Hematopoietic multipotent progenitor cell treated with erythropoietin and hydrocortisone succinate and interleukin-3 and kit ligand, for 8 days (in vitro differentiated cells): ENCODE measurements at regions not wholly inside any gene's neighbourhood (a gene's known extent, or its start where the extent isn't known, plus 50 kb on each side); places are given as distances from the start of the nearest gene placed in this dataset.
A peak's percentile ranks its signal among the peaks of the same experiment; 100 is the strongest.
"Not testable (repeated sequence)": the region's sequence is repeated elsewhere in the genome, so short reads cannot be mapped to it uniquely, and the experiment has no call there.

Experiments
- DNase-seq: peaks from one replicate; pipeline ENCODE4 v3.0.0-alpha.2; 2015

GRCh38 chr3:106125321-106125720, 256.5 kb upstream of the CBLB start:
- no peak for DNase-seq

- no peak for DNase-seq
Observed at GRCh38 chr3:106126067-106126845, 257.4 kb upstream of the CBLB start.

GRCh38 chr3:106126846-106127235, 258.0 kb upstream of the CBLB start:
- no peak for DNase-seq

GRCh38 chr3:106129939-106130338, 261.1 kb upstream of the CBLB start:
- no peak for DNase-seq

GRCh38 chr3:106130384-106131198, 261.8 kb upstream of the CBLB start:
- peak; percentile 57 for DNase-seq

- DNase-seq, result no peak
Observed at GRCh38 chr3:106135451-106136160, 266.8 kb upstream of the CBLB start.

GRCh38 chr3:106139826-106140225, 271.0 kb upstream of the CBLB start:
- DNase-seq, result no peak

GRCh38 chr3:106140431-106140830, 271.6 kb upstream of the CBLB start:
- DNase-seq, result no peak

- DNase-seq, result no peak
Observed at GRCh38 chr3:106144030-106144429, 275.2 kb upstream of the CBLB start.

- DNase-seq, result not testable (repeated sequence)
Observed at GRCh38 chr3:106148440-106149082, 279.7 kb upstream of the CBLB start.

GRCh38 chr3:106157411-106157810, 288.6 kb upstream of the CBLB start:
- DNase-seq, result no peak

GRCh38 chr3:106160396-106160795, 291.6 kb upstream of the CBLB start:
- DNase-seq, result no peak

GRCh38 chr3:106161246-106161645, 292.4 kb upstream of the CBLB start:
- DNase-seq, result no peak

- no peak for DNase-seq
Observed at GRCh38 chr3:106167728-106168127, 298.9 kb upstream of the CBLB start.

GRCh38 chr3:106168962-106169750, 300.3 kb upstream of the CBLB start:
- DNase-seq, result no peak

GRCh38 chr3:106170636-106171035, 301.8 kb upstream of the CBLB start:
- no peak for DNase-seq

GRCh38 chr3:106172101-106172500, 303.3 kb upstream of the CBLB start:
- no peak for DNase-seq

- DNase-seq, result no peak
Observed at GRCh38 chr3:106172780-106173179, 304.0 kb upstream of the CBLB start.

GRCh38 chr3:106175276-106175675, 306.5 kb upstream of the CBLB start:
- DNase-seq, result no peak

- DNase-seq, result peak; percentile 6
Observed at GRCh38 chr3:106176734-106177133, 307.9 kb upstream of the CBLB start.

GRCh38 chr3:106182950-106183511, 314.2 kb upstream of the CBLB start:
- no peak for DNase-seq
